ENCODE measurements at regions not wholly inside any gene's neighbourhood (a gene's known extent, or its start where the extent isn't known, plus 50 kb on each side); places are given as distances from the start of the nearest gene placed in this dataset.
"Not testable (repeated sequence)": the region's sequence is repeated elsewhere in the genome, so short reads cannot be mapped to it uniquely, and the experiment has no call there.

DNA sequence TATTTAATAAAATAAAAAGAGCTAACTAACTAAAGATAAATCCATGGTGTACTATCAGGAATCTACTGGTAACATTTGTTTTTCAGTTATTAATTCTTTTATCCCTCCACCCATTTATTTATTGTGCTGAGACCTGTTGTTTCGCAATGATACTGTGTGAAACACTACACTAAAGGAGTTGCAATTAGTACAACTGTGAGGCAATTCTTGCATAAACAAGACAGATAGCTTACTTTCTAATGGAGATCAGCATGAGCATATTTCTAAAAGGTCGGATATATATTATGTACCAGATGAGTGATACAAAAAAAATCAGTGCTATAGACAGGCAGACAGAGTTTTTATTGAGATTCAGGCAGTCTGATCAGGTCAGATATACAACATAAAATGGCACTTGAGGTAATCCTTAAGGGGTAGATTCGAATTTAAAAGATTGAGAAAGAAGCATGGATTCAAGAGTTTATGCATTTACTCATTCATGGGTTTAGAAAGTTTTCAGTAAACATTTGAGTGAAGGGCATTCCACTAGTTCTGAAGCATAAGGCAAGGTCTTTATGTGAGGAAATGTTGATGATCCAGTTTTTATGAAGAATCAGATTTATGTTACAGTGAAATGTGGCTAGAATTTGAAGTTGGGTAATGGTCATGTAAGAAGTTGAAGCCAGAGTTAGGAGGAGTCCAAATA is 147.6 kb downstream of the POLR1F start:
- Mint-ChIP-seq H3K36me3 (ENCODE audit: low read depth) (no peaks in the 10 kb centered on the region), H3K9me3 (no peaks in the 10 kb centered on the region), H3K4me1 (no peaks in the 10 kb centered on the region), H3K27me3 (no peaks in the 10 kb centered on the region), H3K27ac (no peak overlapping the region), H3K4me3 (no peak overlapping the region)
- DNase-seq = no peak
- ChIA-PET CTCF (no interaction called here), POLR2A (no interaction called here)

GRCh38 chr7:19560111-19560883 is 148.5 kb downstream of the POLR1F start:
- no peaks in the 10 kb centered on the region for H3K9me3 Mint-ChIP-seq
- ChIA-PET CTCF (no interaction called here), POLR2A (no interaction called here)
- H3K4me3 Mint-ChIP-seq = no peak overlapping the region
- no peaks in the 10 kb centered on the region for H3K4me1 Mint-ChIP-seq
- no peak for DNase-seq
- no peak overlapping the region for H3K27ac Mint-ChIP-seq
- H3K27me3 Mint-ChIP-seq = no peaks in the 10 kb centered on the region
- H3K36me3 Mint-ChIP-seq (ENCODE audit: low read depth) = no peaks in the 10 kb centered on the region

GRCh38 chr7:19558527-19558926 is 150.3 kb downstream of the POLR1F start:
- Mint-ChIP-seq H3K4me1 (no peaks in the 10 kb centered on the region), H3K36me3 (ENCODE audit: low read depth) (no peaks in the 10 kb centered on the region), H3K27ac (no peak overlapping the region), H3K9me3 (no peaks in the 10 kb centered on the region), H3K27me3 (no peaks in the 10 kb centered on the region), H3K4me3 (no peak overlapping the region)
- CTCF ChIA-PET = no interaction called here
- POLR2A ChIA-PET = no interaction called here
- DNase-seq = no peak

GRCh38 chr7:19557726-19558465 is 150.9 kb downstream of the POLR1F start:
- CTCF ChIA-PET = no interaction called here
- no peak overlapping the region for H3K27ac Mint-ChIP-seq
- no peaks in the 10 kb centered on the region for H3K36me3 Mint-ChIP-seq (ENCODE audit: low read depth)
- peaks cover 2% of the 10 kb centered on the region for H3K4me1 Mint-ChIP-seq
- POLR2A ChIA-PET = no interaction called here
- no peaks in the 10 kb centered on the region for H3K9me3 Mint-ChIP-seq
- DNase-seq = no peak
- H3K4me3 Mint-ChIP-seq = no peak overlapping the region
- H3K27me3 Mint-ChIP-seq = no peaks in the 10 kb centered on the region

GRCh38 chr7:19554581-19554980 is 154.3 kb downstream of the POLR1F start:
- Mint-ChIP-seq H3K9me3 (peaks cover 3% of the 10 kb centered on the region), H3K27ac (no peak overlapping the region), H3K4me3 (no peak overlapping the region), H3K36me3 (ENCODE audit: low read depth) (no peaks in the 10 kb centered on the region), H3K27me3 (no peaks in the 10 kb centered on the region), H3K4me1 (peaks cover 4% of the 10 kb centered on the region)
- CTCF ChIA-PET = no interaction called here
- no peak for DNase-seq
- POLR2A ChIA-PET = no interaction called here

DNA sequence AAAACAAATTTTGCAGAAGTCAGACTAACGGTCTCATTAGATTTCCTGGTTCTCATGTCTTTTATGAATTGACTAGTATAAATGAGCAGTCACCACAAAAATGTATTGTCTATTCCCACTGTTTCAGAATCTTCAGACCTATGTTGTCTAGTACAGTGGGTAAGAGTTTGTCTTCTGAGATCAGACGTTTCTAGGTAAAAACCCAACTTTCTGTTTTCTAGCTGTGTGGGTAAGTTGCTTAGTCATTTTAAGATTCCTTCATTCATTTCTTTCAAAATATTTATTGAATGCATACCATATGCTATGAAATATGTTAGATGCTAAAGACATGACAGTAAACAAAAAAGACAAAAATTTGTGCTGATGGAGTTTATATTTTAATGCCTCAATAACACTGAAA is 156.3 kb downstream of the POLR1F start:
- POLR2A ChIA-PET = no interaction called here
- no peak for DNase-seq
- CTCF ChIA-PET = no interaction called here
- Mint-ChIP-seq H3K4me1 (peaks cover 4% of the 10 kb centered on the region), H3K27me3 (no peaks in the 10 kb centered on the region), H3K4me3 (no peak overlapping the region), H3K27ac (no peak overlapping the region), H3K36me3 (ENCODE audit: low read depth) (no peaks in the 10 kb centered on the region), H3K9me3 (peaks cover 3% of the 10 kb centered on the region)

GRCh38 chr7:19549246-19549645 is 159.6 kb downstream of the POLR1F start:
- H3K4me1 Mint-ChIP-seq; H3K27ac Mint-ChIP-seq; CTCF ChIA-PET; H3K4me3 Mint-ChIP-seq; DNase-seq; POLR2A ChIA-PET; H3K36me3 Mint-ChIP-seq (ENCODE audit: low read depth); H3K9me3 Mint-ChIP-seq; H3K27me3 Mint-ChIP-seq: not testable (repeated sequence)

DNA sequence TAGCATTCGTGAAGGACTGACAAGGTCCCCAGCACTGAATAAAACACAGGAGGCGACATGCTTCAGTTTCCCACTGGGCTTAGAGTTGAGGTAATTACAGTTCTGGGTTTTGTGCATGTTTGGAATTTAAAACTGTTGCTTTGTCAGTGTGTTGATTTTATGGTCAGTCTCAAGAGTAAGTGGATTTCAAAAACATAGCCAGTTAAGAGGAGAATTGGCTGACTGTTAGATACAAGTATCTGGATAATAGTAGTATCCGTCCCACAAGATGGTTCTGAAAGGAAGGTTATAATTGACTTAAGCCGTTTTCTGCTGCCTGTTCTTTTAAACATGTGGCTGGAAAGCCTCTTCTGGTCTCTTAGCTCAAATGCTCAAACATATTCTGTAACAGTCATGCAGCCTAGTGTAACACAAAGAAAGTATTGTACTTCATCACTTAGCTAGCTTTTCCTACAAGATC is 170.9 kb downstream of the POLR1F start:
- ChIA-PET POLR2A (no interaction called here), CTCF (no interaction called here)
- H3K36me3 Mint-ChIP-seq (ENCODE audit: low read depth) = no peaks in the 10 kb centered on the region
- H3K9me3 Mint-ChIP-seq = peaks cover 9% of the 10 kb centered on the region
- no peaks in the 10 kb centered on the region for H3K27me3 Mint-ChIP-seq
- no peak for DNase-seq
- H3K27ac Mint-ChIP-seq = no peak overlapping the region
- no peaks in the 10 kb centered on the region for H3K4me1 Mint-ChIP-seq
- no peak overlapping the region for H3K4me3 Mint-ChIP-seq

- no peak overlapping the region for H3K27ac Mint-ChIP-seq
Observed at GRCh38 chr7:19533266-19533665, 175.6 kb downstream of the POLR1F start.

GRCh38 chr7:19530852-19531251 is 178.0 kb downstream of the POLR1F start:
- H3K9me3 Mint-ChIP-seq = no peaks in the 10 kb centered on the region
- no peak for DNase-seq
- H3K4me1 Mint-ChIP-seq = no peaks in the 10 kb centered on the region
- no peaks in the 10 kb centered on the region for H3K36me3 Mint-ChIP-seq (ENCODE audit: low read depth)
- H3K4me3 Mint-ChIP-seq = no peak overlapping the region
- no peak overlapping the region for H3K27ac Mint-ChIP-seq
- no peaks in the 10 kb centered on the region for H3K27me3 Mint-ChIP-seq
- ChIA-PET CTCF (no interaction called here), POLR2A (no interaction called here)

More at GRCh38 chr7:19533266-19533665, 175.6 kb downstream of the POLR1F start:
- no peaks in the 10 kb centered on the region for H3K4me1 Mint-ChIP-seq
- ChIA-PET CTCF (no interaction called here), POLR2A (no interaction called here)
- DNase-seq = no peak
- no peak overlapping the region for H3K4me3 Mint-ChIP-seq
- no peaks in the 10 kb centered on the region for H3K36me3 Mint-ChIP-seq (ENCODE audit: low read depth)
- H3K9me3 Mint-ChIP-seq = peaks cover 4% of the 10 kb centered on the region
- no peaks in the 10 kb centered on the region for H3K27me3 Mint-ChIP-seq

DNA sequence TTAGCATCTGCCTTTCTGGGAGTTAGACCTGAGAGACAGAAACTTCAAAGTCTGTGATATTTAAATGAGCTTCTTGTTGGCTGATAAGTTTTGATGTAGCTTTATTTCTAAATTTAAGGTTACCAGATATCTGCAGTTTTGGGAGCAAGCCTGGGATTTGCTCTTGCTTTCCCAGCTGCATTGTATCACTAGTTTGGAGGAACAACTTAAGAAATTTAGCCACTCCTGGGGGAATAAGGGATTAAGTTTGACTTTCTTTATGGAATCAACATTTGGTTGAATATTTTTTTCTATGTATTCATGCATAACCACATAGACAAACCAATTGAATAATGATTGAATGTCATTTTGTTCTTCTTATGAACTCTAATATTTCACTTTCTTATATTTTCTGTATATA is 178.6 kb downstream of the POLR1F start:
- Mint-ChIP-seq H3K27ac (no peak overlapping the region), H3K9me3 (no peaks in the 10 kb centered on the region), H3K4me3 (no peak overlapping the region), H3K4me1 (no peaks in the 10 kb centered on the region), H3K27me3 (no peaks in the 10 kb centered on the region), H3K36me3 (ENCODE audit: low read depth) (no peaks in the 10 kb centered on the region)
- ChIA-PET POLR2A (no interaction called here), CTCF (no interaction called here)
- DNase-seq = no peak

DNA sequence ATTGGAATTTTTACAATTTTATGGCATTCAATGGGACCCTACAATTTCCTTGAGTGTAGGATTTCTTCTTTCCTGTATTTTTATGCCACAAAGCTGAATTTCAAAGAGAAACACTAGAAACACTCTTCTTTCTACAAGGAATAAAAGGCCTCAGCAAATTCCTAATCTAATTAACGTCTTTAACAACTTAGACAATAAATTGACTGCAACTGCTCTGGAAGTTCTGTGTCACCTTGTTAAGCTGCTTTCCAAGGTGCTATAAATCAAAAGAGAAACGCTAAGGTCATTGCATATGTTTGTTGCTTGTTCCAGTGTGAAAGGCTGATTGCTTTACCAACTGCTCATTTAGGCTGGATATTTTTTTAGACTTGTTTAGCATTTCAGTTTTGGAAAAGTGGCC is 182.2 kb downstream of the POLR1F start:
- Mint-ChIP-seq H3K36me3 (ENCODE audit: low read depth) (no peaks in the 10 kb centered on the region), H3K27me3 (no peaks in the 10 kb centered on the region), H3K27ac (no peak overlapping the region), H3K4me1 (no peaks in the 10 kb centered on the region), H3K9me3 (no peaks in the 10 kb centered on the region), H3K4me3 (no peak overlapping the region)
- CTCF ChIA-PET = no interaction called here
- POLR2A ChIA-PET = no interaction called here
- DNase-seq = no peak

DNA sequence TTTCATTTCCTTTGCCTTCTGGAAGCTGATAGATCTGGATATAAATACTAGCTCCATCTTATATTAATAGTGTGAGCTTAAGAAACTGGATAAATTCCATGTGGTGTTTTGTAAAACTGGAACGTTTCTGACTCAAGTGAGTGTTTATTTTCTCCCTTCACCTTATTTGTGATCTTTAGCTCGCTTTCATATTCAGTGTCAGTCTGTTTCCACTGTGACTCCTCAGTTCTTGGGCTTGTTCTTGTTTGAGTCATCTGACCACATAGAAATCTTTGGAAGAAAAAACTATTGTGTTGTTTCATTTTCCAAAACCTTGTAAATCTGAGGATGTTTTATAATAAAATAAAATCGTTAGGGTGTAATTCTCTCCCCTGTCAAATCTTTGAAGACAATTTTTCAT is 186.4 kb downstream of the POLR1F start:
- H3K36me3 Mint-ChIP-seq (ENCODE audit: low read depth) = no peaks in the 10 kb centered on the region
- ChIA-PET POLR2A (no interaction called here), CTCF (no interaction called here)
- no peaks in the 10 kb centered on the region for H3K4me1 Mint-ChIP-seq
- DNase-seq = no peak
- H3K27me3 Mint-ChIP-seq = no peaks in the 10 kb centered on the region
- no peak overlapping the region for H3K27ac Mint-ChIP-seq
- no peaks in the 10 kb centered on the region for H3K9me3 Mint-ChIP-seq
- H3K4me3 Mint-ChIP-seq = no peak overlapping the region

GRCh38 chr7:19520392-19520791 is 188.4 kb downstream of the POLR1F start:
- no peaks in the 10 kb centered on the region for H3K9me3 Mint-ChIP-seq
- H3K36me3 Mint-ChIP-seq (ENCODE audit: low read depth) = no peaks in the 10 kb centered on the region
- H3K4me1 Mint-ChIP-seq = no peaks in the 10 kb centered on the region

More at GRCh38 chr7:19520392-19520791, 188.4 kb downstream of the POLR1F start:
- H3K4me3 Mint-ChIP-seq = no peak overlapping the region
- ChIA-PET CTCF (no interaction called here), POLR2A (no interaction called here)
- H3K27ac Mint-ChIP-seq = no peak overlapping the region
- no peak for DNase-seq
- no peaks in the 10 kb centered on the region for H3K27me3 Mint-ChIP-seq

Measured in activated CD4-positive, alpha-beta memory T cell treated with anti-CD3 and anti-CD28 coated beads, Interleukin-2, amount 10 ng/mL, durations not matched to agents 7 days and 5 days (primary cell).